GM12801 (cell line): ENCODE measurements at regions not wholly inside any gene's neighbourhood (a gene's known extent, or its start where the extent isn't known, plus 50 kb on each side); places are given as distances from the start of the nearest gene placed in this dataset.

Experiments
- TF ChIP-seq, protein P1 (sequence below): IDR thresholded peaks from one replicate; pipeline ENCODE4 v1.5.1; 2011; ENCODE audit warnings: control low read depth; ENCODE audit not compliant: insufficient read length; ENCODE audit errors: extremely low read depth

DNA sequence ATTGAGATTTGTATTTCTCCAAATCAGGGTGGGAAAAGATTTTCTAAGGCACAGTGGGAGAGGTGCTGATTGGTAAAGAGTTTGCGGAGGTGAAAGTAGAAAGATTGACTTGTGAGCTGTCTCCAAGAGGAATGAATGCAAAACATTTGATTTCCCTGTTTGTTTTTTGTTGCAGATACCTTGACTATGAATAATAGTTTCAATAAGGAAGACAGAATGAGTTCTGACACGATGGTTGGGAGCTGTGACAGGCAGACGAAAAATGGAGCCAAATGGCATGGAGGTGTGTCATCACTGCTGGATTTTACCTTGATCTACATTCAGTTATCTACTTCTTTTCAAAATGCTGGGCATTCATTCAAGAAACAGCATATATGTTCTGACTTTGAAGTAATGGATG is 145.1 kb downstream of the NFKBIZ start:
- TF ChIP-seq, protein P1, sequence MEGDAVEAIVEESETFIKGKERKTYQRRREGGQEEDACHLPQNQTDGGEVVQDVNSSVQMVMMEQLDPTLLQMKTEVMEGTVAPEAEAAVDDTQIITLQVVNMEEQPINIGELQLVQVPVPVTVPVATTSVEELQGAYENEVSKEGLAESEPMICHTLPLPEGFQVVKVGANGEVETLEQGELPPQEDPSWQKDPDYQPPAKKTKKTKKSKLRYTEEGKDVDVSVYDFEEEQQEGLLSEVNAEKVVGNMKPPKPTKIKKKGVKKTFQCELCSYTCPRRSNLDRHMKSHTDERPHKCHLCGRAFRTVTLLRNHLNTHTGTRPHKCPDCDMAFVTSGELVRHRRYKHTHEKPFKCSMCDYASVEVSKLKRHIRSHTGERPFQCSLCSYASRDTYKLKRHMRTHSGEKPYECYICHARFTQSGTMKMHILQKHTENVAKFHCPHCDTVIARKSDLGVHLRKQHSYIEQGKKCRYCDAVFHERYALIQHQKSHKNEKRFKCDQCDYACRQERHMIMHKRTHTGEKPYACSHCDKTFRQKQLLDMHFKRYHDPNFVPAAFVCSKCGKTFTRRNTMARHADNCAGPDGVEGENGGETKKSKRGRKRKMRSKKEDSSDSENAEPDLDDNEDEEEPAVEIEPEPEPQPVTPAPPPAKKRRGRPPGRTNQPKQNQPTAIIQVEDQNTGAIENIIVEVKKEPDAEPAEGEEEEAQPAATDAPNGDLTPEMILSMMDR: no peak

DNA sequence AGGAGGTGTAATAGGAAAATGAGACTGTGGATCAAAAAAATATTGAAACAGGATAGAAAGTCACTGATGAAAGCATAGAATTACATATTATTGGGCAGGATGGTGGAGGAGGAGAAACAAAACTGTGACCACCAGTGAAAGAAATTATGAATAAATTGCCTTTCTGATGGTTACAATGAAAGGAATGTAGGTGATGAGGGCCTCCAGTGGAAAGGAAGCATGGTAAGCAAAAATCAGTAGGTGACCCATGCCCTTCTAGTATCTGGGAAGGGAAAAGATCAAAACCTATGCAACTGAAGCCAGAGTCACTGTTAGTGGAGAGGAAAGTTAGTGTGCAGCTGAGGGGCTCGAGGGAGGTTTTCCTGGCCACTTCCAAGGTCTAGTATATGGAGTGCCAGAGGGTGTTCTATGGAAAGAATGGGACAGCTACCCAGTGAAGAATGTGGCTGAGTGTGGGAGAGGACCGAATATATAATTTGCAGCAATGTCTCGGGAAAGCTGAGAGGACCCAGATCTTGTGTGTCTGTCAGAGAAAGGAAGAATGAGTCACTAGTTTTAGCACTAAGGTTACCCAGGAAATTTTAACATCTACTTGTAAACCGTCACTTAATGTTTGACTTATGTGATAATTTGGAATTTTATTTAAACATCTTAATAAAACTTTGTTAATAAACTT is 146.2 kb downstream of the NFKBIZ start:
- TF ChIP-seq, protein P1: no peak

DNA sequence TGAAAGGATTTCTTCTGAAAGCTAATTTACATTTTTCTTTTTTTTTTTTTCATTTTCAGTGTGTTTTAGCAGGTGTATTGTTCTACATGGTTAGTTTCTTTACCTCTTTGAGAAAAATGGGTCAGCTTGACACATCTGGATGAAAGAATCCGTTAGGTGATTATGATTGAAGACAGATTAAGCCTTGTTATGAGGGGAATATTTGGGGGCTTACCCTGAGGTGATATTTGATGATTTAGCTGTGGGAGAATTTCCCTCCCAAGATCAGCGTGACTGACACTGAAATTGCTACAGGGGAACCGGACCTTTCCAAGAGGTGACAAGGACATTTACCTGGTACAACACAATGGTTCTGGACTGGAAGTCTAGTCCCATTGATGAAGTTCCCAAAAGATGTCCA is 147.5 kb downstream of the NFKBIZ start:
- TF ChIP-seq, protein P1: no peak

DNA sequence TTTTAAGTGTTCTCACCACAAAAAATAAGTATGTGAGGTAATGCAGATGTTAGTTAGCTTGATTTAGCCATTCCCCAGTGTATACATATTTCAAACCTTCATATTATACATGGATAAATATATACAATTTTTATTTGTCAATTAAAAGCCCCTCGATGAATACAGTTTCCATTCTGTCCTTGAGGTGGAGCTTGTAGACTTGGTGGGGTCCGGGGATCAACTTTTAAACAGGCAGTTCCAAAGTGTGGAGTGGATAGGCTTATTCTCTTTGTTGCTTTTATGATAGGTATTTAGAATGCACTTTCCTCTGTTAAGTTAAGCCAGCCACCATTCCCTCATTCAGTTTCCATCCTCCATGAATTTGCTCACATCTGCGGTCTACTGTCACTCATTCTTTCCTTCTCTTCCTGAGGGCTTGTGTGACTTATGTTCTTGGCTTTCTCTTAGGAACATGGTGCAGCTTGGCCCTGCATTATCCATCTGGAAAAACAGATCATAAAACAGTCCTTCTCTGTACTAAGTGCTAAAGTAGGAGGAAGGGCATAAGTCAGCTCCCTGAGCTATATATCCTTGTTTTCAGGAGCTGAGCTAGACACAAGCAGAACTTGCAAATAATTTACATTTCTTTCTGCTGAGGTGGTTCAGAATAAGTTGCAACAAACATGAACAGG is 149.1 kb downstream of the NFKBIZ start:
- TF ChIP-seq, protein P1: no peak

DNA sequence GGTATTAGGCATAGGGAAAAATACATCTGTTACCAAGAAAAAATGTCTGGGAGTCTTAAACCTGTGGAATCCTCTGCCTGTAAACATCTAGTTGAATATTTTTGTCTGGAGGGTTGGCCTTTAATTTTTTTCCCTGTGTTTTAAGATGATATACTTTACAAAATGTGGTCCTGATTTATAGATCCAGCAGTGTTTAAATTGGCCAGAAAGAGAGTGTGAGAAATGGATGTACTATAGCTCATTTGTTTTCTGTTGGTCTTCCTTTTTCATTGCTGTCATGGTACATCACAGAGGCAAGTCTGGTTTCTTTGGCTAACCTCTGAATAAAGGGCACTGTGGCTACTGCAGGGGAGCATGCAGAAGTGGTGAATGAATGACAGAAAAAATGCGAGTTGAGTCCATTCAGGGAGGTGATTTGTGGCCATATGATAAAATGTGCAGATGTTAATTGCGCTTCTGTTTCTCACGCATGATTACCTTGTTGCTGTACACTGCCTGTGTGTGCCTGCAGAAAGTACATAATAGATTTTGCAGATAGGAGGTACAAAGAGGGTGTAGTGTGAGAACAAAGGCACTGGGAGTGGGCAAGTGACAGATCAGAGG is 150.0 kb downstream of the NFKBIZ start:
- TF ChIP-seq, protein P1: no peak

DNA sequence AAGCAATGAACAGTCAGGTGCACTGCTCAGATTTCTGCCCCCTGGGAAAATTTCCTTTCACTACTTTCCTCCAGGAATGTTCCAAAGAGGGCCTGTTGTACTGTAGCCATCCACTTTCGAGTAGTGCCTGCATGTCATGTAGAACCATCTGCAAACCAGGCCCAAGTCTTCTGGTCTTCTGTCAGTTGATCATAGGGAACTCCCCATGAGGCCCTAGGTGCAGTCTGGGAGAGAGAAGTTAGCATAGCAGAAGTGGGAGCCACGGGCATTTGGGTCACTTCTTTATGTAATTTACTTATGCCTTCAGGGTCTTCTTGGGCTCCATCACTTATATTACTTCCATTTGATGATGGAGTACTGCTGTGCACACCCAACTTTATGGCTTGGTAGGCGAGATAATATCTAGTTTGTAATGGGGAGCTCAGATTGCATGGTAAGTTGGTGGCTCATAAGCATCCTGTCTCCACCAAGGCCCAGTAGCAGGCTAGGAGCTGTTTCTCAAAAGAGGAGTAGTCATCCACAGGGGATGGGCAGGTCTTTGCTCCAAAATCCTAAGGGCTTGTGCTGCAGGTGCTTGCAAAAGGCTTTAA is 151.4 kb downstream of the NFKBIZ start:
- TF ChIP-seq, protein P1: no peak

DNA sequence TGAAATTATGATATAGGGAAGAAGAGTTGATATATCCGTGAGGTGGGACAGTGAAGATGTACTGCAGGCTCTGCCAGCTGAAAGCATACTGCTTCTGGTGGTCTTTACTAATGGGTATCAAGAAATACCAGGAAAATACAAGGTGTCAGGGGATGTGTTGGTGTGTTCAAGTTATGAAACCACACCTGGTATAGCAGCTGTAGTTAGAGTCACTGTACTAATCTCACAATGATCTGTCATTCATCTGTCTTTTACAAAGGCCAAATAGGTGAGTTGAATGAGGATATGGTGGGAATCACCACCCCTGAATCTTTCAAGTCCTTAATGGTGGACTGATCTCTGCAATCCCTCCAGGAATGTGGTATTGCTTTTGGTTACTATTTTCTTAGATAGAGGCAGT is 152.7 kb downstream of the NFKBIZ start:
- TF ChIP-seq, protein P1: no peak
